Heart left ventricle (tissue), 13 donors: ENCODE measurements at regions not wholly inside any gene's neighbourhood (a gene's known extent, or its start where the extent isn't known, plus 50 kb on each side); places are given as distances from the start of the nearest gene placed in this dataset.

Experiments
- CTCF ChIP-seq, 12 donors: fragments of 200-600 bp; sonication (generic) in 4 of 12; IDR thresholded peaks; one replicate each; pipeline versions ENCODE4 v1.5.0 to v1.8.0; 2018 to 2022; ENCODE audit warnings: antibody characterized with exemption in 12 of 12, mild to moderate bottlenecking in 5 of 12
- POLR2A ChIP-seq, 2 donors: fragments of 450-650 bp; IDR thresholded peaks; one replicate each; pipeline ENCODE4 v1.6.1; 2017; ENCODE audit warnings: antibody characterized with exemption in 2 of 2, mild to moderate bottlenecking in 2 of 2, moderate library complexity in 2 of 2
- donor health status: ischemic (EF 13 %, LVEDD 7.1; RV severe dilation, severe dysfunction).
- donor health status: DM: no; HTN: yes; CAD: no.
- donor health status: DM: no; HTN: no; CAD: no.
- donor health status: ischemic (EF 25% LVEDD 6.9; RV normal size, moderate dysfunction).
- donor health status: ischemic (EF 25% LVEDD 5.7; RV mildly dilated, moderate dysfunction).
- donor health status: ischemic (EF 35%, LVEDD 5.7; RV mildly dilated, moderate dysfunction).
- donor health status: nonischemic (EF 11% LVEDD 7.7; RV severe dilation, severe dysfunction).
- donor health status: DM: yes; HTN: yes; CAD: no.
- donor health status: PGD.
- donor health status: ischemic (EF 29% LVEDD 5.4; RV normal size, mild dysfunction).
- donor health status: nonischemic (EF 23%, LVEDD 6.1; RV moderate dilation, normal function).

GRCh38 chr4:4625488-4625887 lies 83.6 kb upstream of the STX18 start:
- TF ChIP-seq CTCF (IDR thresholded peaks at IDR 0.05) (no peak), POLR2A (IDR thresholded peaks at IDR 0.05) (no peak)
